RWPE1 (cell line): ENCODE measurements at regions not wholly inside any gene's neighbourhood (a gene's known extent, or its start where the extent isn't known, plus 50 kb on each side); places are given as distances from the start of the nearest gene placed in this dataset.
"Not testable (repeated sequence)": the region's sequence is repeated elsewhere in the genome, so short reads cannot be mapped to it uniquely, and the experiment has no call there.

ENCODE experiments used
- CTCF ChIA-PET: fragments of 350-600 bp; sonication (Branson Sonifier 250); formaldehyde crosslinking; extraction: SDS; loops from one replicate; lab custom pipeline; 2021; lab: Yijun Ruan, JAX
- POLR2A ChIA-PET: fragments of 400-600 bp; formaldehyde crosslinking; extraction: SDS; loops from one replicate; lab custom pipeline; 2020; ENCODE audit warnings: antibody characterized with exemption; ENCODE audit not compliant: low non-redundant PET; lab: Yijun Ruan, JAX
- DNase-seq: peaks from one replicate; pipeline ENCODE4 v3.0.0; 2012; ENCODE audit warnings: low spot score
- H3K27ac ChIP-seq: fragments of 450-650 bp; 2 replicates; pipeline ENCODE4 v1.5.1; 2017
- CTCF ChIP-seq: fragments of 450-650 bp; conservative IDR thresholded peaks from 2 replicates; pipeline ENCODE4 v1.5.1; 2017; ENCODE audit warnings: low read depth, mild to moderate bottlenecking

GRCh38 chrX:10697616-10698317 lies 77.4 kb upstream of the MID1 start:
- DNase-seq: no peak
- CTCF ChIA-PET: no interaction called here

GRCh38 chrX:10698318-10698640 lies 77.9 kb upstream of the MID1 start:
- ChIA-PET POLR2A (no interaction called here), CTCF (no interaction called here)
- no peak overlapping the region for H3K27ac ChIP-seq
- TF ChIP-seq CTCF: no peak
- DNase-seq: no peak

More at GRCh38 chrX:10697616-10698317, 77.4 kb upstream of the MID1 start:
- TF ChIP-seq CTCF: no peak
- no peak overlapping the region for H3K27ac ChIP-seq
- POLR2A ChIA-PET: no interaction called here

- ChIA-PET CTCF (interaction anchor here (0.7 kb wide), 1 partner anchor 261 kb away, joined by 3 read pairs; no protein-coding TSS in a partner anchor), POLR2A (no interaction called here)
- H3K27ac ChIP-seq: no peak overlapping the region
- no peak for TF ChIP-seq CTCF
- no peak for DNase-seq
Measured at GRCh38 chrX:10702031-10702430, 81.6 kb upstream of the MID1 start.

- DNase-seq, H3K27ac ChIP-seq, CTCF ChIA-PET, POLR2A ChIA-PET: not testable (repeated sequence)
Measured at GRCh38 chrX:10706342-10706741, 86.0 kb upstream of the MID1 start.

- ChIA-PET CTCF (no interaction called here), POLR2A (no interaction called here)
- no peak overlapping the region for H3K27ac ChIP-seq
- no peak for TF ChIP-seq CTCF
- no peak for DNase-seq
Measured at GRCh38 chrX:10707773-10708172, 87.4 kb upstream of the MID1 start.

- H3K27ac ChIP-seq: no peak overlapping the region
- TF ChIP-seq CTCF: no peak
- POLR2A ChIA-PET: no interaction called here
- DNase-seq: no peak
- CTCF ChIA-PET: no interaction called here
Measured at GRCh38 chrX:10709276-10709675, 88.9 kb upstream of the MID1 start.

GRCh38 chrX:10714531-10714930 lies 94.1 kb upstream of the MID1 start:
- no peak for TF ChIP-seq CTCF
- H3K27ac ChIP-seq: no peak overlapping the region
- ChIA-PET CTCF (no interaction called here), POLR2A (no interaction called here)
- DNase-seq: no peak
